SK-N-SH treated with all-trans-retinoic acid at 6 μM for 48 hours (cell line): ENCODE measurements at regions not wholly inside any gene's neighbourhood (a gene's known extent, or its start where the extent isn't known, plus 50 kb on each side); places are given as distances from the start of the nearest gene placed in this dataset.

ENCODE experiments used
- ATAC-seq: fragments of 200-7000 bp; cut with Tn5 transposase; 3 replicates; pipeline ENCODE4 v1.9.1; 2020; ENCODE audit warnings: mild to moderate bottlenecking, moderate library complexity
- ARNTL ChIP-seq: fragments of 450-650 bp; formaldehyde crosslinking; IDR thresholded peaks from 2 replicates; pipeline ENCODE4 v1.5.0; 2020; ENCODE audit warnings: low read depth, mild to moderate bottlenecking, moderate library complexity, borderline replicate concordance
- BACH2 ChIP-seq: fragments of 250-450 bp; sonication (Bioruptor Pico); IDR thresholded peaks from 2 replicates; pipeline ENCODE4 v1.9.0; 2021; ENCODE audit warnings: mild to moderate bottlenecking, borderline replicate concordance
- CSDC2 ChIP-seq: fragments of 250-450 bp; sonication (Bioruptor Pico); IDR thresholded peaks from 2 replicates; pipeline ENCODE4 v1.5.0; 2020; ENCODE audit warnings: mild to moderate bottlenecking, moderate library complexity
- ESRRG ChIP-seq: fragments of 250-450 bp; sonication (Bioruptor Pico); IDR thresholded peaks from 2 replicates; pipeline ENCODE4 v1.6.1; 2021; ENCODE audit warnings: mild to moderate bottlenecking
- GLIS3 ChIP-seq: fragments of 250-450 bp; sonication (Bioruptor Pico); IDR thresholded peaks from 2 replicates; pipeline ENCODE4 v1.5.0; 2020; ENCODE audit warnings: mild to moderate bottlenecking, moderate library complexity
- ISL1 ChIP-seq: fragments of 250-450 bp; sonication (Bioruptor Pico); IDR thresholded peaks from 2 replicates; pipeline ENCODE4 v2.1.2; 2022; ENCODE audit warnings: mild to moderate bottlenecking, moderate library complexity
- OSR1 ChIP-seq: fragments of 250-450 bp; sonication (Bioruptor Pico); IDR thresholded peaks from 2 replicates; pipeline ENCODE4 v1.8.0; 2022; ENCODE audit warnings: moderate library complexity, mild to moderate bottlenecking, inconsistent platforms
- PPARA ChIP-seq: fragments of 250-450 bp; sonication (Bioruptor Pico); IDR thresholded peaks from 2 replicates; pipeline ENCODE4 v1.5.0; 2020; ENCODE audit warnings: mild to moderate bottlenecking, borderline replicate concordance
- RARB ChIP-seq: fragments of 250-450 bp; sonication (Bioruptor Pico); IDR thresholded peaks from 2 replicates; pipeline ENCODE4 v1.8.0; 2021; ENCODE audit warnings: mild to moderate bottlenecking, moderate library complexity
- SNAI2 ChIP-seq: fragments of 250-450 bp; sonication (Bioruptor Pico); IDR thresholded peaks from 2 replicates; pipeline ENCODE4 v1.5.0; 2020; ENCODE audit warnings: mild to moderate bottlenecking, moderate library complexity
- TCF4 ChIP-seq: fragments of 250-450 bp; sonication (Bioruptor Pico); IDR thresholded peaks from 2 replicates; pipeline ENCODE4 v1.8.0; 2021; ENCODE audit warnings: mild to moderate bottlenecking, moderate library complexity, borderline replicate concordance
- TOX ChIP-seq: fragments of 250-450 bp; sonication (Bioruptor Pico); IDR thresholded peaks from 2 replicates; pipeline ENCODE4 v1.8.0; 2021; ENCODE audit warnings: mild to moderate bottlenecking, moderate library complexity, borderline replicate concordance
- ZFP3 ChIP-seq: fragments of 250-450 bp; sonication (Bioruptor Pico); IDR thresholded peaks from 2 replicates; pipeline ENCODE4 v1.5.0; 2020; ENCODE audit warnings: mild to moderate bottlenecking, moderate library complexity
- ZFP30 ChIP-seq: fragments of 450-650 bp; formaldehyde crosslinking; IDR thresholded peaks from 2 replicates; pipeline ENCODE4 v1.5.0; 2022; ENCODE audit warnings: mild to moderate bottlenecking, moderate library complexity
- ZNF565 ChIP-seq: fragments of 450-650 bp; formaldehyde crosslinking; conservative IDR thresholded peaks from 2 replicates; pipeline ENCODE4 v1.5.0; 2020; ENCODE audit warnings: low read depth, mild to moderate bottlenecking, moderate library complexity
- ZNF8 ChIP-seq: fragments of 450-650 bp; formaldehyde crosslinking; IDR thresholded peaks from 2 replicates; pipeline ENCODE4 v1.5.0; 2020; ENCODE audit warnings: mild to moderate bottlenecking, moderate library complexity
- TF ChIP-seq, protein P1 (sequence below): fragments of 250-450 bp; sonication (Bioruptor Pico); IDR thresholded peaks from 2 replicates; pipeline ENCODE4 v1.5.0; 2020; ENCODE audit warnings: mild to moderate bottlenecking, moderate library complexity
- TF ChIP-seq, protein P2 (sequence below): fragments of 250-450 bp; sonication (Bioruptor Pico); IDR thresholded peaks from 2 replicates; pipeline ENCODE4 v1.8.0; 2021; ENCODE audit warnings: low read depth, mild to moderate bottlenecking, moderate library complexity, borderline replicate concordance
- TF ChIP-seq, protein P3 (sequence below): fragments of 250-450 bp; sonication (Bioruptor Pico); IDR thresholded peaks from 2 replicates; pipeline ENCODE4 v1.8.0; 2020; ENCODE audit warnings: mild to moderate bottlenecking, moderate library complexity, borderline replicate concordance
- TF ChIP-seq, protein P4 (sequence below): fragments of 250-450 bp; sonication (Bioruptor Pico); IDR thresholded peaks from 2 replicates; pipeline ENCODE4 v1.5.1; 2020; ENCODE audit warnings: low read depth, mild to moderate bottlenecking, moderate library complexity

DNA sequence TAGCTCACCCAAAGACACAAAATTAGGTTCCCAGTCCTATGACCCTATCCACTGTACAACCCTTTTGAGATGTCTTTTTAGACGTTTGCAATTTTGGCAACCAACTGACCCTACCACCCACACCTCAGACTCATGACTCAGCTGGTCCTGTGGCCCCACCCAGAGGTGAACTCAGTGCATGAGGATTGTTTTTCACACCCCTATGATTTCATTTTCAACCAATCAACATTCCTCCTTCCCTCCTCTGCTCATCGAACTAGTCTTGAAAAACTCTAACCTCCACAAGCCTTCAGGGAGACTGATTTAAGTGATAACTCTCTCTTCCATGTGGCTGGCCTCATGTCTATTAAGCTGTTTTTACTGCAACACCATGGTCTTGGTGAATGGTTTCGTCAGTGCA lies 350.7 kb downstream of the UQCRFS1 start (continued):
- no peak for TF ChIP-seq TCF4 (CRISPR knock-in tag)
- TF ChIP-seq BACH2 (CRISPR knock-in tag): no peak

DNA sequence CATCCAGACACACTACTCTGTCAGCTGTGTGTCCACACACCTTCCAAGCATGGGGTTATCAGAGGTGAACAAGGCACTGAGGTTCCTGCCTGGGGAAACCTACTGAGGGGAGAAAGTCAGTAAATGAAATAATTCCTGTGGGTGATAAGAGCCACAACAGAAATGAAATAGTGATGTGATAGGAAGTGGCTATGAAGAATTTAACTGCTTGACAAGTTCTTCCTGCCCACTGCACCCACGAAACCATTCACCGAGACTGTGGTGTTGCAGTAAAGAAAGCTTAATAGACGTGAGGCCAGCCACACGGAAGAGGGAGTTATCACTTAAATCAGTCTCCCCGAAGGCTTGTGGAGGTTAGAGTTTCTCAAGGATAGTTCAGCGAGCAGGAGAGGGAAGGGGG lies 353.1 kb downstream of the UQCRFS1 start:
- ATAC-seq: no peak
- TF ChIP-seq, protein P1, sequence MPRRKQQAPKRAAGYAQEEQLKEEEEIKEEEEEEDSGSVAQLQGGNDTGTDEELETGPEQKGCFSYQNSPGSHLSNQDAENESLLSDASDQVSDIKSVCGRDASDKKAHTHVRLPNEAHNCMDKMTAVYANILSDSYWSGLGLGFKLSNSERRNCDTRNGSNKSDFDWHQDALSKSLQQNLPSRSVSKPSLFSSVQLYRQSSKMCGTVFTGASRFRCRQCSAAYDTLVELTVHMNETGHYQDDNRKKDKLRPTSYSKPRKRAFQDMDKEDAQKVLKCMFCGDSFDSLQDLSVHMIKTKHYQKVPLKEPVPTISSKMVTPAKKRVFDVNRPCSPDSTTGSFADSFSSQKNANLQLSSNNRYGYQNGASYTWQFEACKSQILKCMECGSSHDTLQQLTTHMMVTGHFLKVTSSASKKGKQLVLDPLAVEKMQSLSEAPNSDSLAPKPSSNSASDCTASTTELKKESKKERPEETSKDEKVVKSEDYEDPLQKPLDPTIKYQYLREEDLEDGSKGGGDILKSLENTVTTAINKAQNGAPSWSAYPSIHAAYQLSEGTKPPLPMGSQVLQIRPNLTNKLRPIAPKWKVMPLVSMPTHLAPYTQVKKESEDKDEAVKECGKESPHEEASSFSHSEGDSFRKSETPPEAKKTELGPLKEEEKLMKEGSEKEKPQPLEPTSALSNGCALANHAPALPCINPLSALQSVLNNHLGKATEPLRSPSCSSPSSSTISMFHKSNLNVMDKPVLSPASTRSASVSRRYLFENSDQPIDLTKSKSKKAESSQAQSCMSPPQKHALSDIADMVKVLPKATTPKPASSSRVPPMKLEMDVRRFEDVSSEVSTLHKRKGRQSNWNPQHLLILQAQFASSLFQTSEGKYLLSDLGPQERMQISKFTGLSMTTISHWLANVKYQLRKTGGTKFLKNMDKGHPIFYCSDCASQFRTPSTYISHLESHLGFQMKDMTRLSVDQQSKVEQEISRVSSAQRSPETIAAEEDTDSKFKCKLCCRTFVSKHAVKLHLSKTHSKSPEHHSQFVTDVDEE (CRISPR knock-in tag): no peak
- TF ChIP-seq GLIS3 (no peak), ISL1 (CRISPR knock-in tag) (no peak), ARNTL (CRISPR knock-in tag) (no peak), RARB (CRISPR knock-in tag) (no peak), ZNF565 (CRISPR knock-in tag) (no peak), ZNF8 (CRISPR knock-in tag) (no peak), OSR1 (CRISPR knock-in tag) (no peak), TOX (CRISPR knock-in tag) (no peak), CSDC2 (CRISPR knock-in tag) (no peak), SNAI2 (CRISPR knock-in tag) (no peak), PPARA (CRISPR knock-in tag) (no peak), BACH2 (CRISPR knock-in tag) (no peak), ZFP3 (no peak), ZFP30 (CRISPR knock-in tag) (no peak), ESRRG (CRISPR knock-in tag) (no peak), TCF4 (CRISPR knock-in tag) (no peak)
- TF ChIP-seq, protein P2, sequence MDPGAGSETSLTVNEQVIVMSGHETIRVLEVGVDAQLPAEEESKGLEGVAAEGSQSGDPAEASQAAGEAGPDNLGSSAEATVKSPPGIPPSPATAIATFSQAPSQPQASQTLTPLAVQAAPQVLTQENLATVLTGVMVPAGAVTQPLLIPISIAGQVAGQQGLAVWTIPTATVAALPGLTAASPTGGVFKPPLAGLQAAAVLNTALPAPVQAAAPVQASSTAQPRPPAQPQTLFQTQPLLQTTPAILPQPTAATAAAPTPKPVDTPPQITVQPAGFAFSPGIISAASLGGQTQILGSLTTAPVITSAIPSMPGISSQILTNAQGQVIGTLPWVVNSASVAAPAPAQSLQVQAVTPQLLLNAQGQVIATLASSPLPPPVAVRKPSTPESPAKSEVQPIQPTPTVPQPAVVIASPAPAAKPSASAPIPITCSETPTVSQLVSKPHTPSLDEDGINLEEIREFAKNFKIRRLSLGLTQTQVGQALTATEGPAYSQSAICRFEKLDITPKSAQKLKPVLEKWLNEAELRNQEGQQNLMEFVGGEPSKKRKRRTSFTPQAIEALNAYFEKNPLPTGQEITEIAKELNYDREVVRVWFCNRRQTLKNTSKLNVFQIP (CRISPR knock-in tag): no peak
- TF ChIP-seq, protein P3, sequence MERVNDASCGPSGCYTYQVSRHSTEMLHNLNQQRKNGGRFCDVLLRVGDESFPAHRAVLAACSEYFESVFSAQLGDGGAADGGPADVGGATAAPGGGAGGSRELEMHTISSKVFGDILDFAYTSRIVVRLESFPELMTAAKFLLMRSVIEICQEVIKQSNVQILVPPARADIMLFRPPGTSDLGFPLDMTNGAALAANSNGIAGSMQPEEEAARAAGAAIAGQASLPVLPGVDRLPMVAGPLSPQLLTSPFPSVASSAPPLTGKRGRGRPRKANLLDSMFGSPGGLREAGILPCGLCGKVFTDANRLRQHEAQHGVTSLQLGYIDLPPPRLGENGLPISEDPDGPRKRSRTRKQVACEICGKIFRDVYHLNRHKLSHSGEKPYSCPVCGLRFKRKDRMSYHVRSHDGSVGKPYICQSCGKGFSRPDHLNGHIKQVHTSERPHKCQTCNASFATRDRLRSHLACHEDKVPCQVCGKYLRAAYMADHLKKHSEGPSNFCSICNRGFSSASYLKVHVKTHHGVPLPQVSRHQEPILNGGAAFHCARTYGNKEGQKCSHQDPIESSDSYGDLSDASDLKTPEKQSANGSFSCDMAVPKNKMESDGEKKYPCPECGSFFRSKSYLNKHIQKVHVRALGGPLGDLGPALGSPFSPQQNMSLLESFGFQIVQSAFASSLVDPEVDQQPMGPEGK: no peak

DNA sequence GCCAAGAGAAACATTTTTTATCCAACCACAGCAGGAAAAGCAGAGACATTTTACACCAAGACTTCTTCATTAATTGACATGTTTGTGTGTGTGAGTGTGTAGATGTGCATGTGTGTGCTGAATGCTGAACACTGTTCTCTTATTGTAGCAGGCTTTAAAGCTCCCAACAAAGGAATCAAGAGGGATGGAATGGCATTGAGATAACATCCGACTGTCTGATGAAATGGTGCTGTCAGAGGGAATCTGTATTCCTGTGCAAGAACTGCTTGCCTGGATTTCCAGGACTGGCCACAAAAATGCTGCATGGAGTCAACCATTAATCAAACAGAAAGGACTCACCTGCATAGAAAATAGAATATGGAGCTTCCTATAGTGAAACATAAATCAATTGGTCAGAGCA lies 354.0 kb downstream of the UQCRFS1 start:
- ATAC-seq: no peak
- TF ChIP-seq, protein P2 (CRISPR knock-in tag): no peak
- TF ChIP-seq RARB (CRISPR knock-in tag) (no peak), ARNTL (CRISPR knock-in tag) (no peak), GLIS3 (no peak), ZNF565 (CRISPR knock-in tag) (no peak), ESRRG (CRISPR knock-in tag) (no peak)
- TF ChIP-seq, protein P3: no peak
- TF ChIP-seq, protein P4, sequence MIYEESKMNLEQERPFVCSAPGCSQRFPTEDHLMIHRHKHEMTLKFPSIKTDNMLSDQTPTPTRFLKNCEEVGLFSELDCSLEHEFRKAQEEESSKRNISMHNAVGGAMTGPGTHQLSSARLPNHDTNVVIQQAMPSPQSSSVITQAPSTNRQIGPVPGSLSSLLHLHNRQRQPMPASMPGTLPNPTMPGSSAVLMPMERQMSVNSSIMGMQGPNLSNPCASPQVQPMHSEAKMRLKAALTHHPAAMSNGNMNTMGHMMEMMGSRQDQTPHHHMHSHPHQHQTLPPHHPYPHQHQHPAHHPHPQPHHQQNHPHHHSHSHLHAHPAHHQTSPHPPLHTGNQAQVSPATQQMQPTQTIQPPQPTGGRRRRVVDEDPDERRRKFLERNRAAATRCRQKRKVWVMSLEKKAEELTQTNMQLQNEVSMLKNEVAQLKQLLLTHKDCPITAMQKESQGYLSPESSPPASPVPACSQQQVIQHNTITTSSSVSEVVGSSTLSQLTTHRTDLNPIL (CRISPR knock-in tag): no peak
- TF ChIP-seq, all 23 proteins: peak for 0
